ENCODE measurements at regions not wholly inside any gene's neighbourhood (a gene's known extent, or its start where the extent isn't known, plus 50 kb on each side); places are given as distances from the start of the nearest gene placed in this dataset.

DNA sequence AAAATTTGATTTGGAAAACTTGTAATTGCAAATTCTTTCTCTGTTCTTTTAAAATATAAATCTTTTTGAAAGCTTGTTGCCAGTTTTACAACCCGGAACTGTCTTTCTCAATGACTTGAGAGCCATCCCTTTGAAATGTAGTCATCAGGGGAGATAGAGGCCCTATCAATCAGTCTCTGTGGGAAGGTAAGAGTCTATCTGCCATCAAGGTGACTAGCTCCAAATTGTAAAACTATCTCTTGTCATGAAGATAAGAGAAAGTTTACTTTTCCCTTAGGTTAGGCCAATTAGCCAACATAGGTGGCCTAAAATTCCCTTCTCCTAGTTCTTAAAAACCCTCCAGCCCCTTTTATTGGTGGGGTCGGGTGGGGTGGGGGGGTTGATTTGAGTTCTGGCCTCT is 469.1 kb upstream of the IRAK1BP1 start:
- no peak for DNase-seq

DNA sequence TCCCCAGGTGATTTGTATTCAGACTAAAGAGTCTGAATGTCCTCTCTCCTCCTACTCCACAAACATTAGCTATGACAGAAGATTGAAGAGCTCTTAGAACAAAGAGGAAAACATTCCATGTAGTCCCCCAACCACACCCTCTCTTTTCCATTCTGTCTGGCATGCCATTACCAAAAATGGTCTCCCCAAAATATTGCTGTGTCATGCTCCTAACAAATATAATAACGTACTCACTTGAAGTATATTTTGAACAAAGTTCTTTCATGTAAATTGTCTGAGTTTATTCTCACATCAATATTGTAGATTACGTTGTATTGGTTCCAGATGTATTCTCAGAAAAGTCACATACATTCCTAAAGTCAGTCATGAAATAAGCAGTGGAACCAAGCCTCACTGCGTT is 467.3 kb upstream of the IRAK1BP1 start:
- DNase-seq, result no peak

DNA sequence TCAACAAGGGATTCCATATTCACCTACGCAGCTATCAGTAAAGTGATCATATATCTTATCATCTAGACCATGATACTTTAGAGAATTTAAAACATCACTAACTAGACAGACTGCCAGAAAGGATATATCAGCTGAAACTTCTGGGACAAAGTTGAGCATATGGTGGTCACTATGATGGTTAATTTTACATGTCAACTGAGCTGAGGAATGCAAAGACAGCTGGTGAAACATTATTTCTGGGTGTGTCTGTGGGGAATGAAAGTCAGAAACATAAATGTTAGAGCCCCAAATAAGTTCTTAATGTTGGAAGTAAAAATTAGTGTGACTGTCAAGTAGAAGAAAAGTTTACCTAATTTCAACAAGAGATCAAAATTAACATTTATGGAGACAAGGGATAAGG is 440.0 kb upstream of the IRAK1BP1 start:
- no peak for DNase-seq

DNA sequence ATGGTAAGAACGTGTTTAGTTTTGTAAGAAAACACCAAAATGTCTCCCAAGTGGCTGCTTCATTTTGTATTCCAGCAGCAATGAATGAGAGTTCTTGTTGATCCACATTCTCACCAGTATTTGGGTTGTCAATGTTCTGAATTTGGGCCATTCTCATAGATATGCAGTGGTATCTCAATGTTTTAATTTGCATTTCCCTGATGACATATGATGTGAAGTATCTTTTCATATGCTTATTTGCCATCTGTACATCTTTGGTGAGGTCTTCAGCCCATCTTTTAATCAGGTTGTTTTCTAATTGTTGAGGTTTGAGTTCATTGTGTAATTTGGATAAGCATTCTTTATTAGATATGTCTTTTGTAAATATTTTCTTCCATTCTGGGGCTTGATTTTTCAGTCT is 436.8 kb upstream of the IRAK1BP1 start:
- no peak for DNase-seq

DNA sequence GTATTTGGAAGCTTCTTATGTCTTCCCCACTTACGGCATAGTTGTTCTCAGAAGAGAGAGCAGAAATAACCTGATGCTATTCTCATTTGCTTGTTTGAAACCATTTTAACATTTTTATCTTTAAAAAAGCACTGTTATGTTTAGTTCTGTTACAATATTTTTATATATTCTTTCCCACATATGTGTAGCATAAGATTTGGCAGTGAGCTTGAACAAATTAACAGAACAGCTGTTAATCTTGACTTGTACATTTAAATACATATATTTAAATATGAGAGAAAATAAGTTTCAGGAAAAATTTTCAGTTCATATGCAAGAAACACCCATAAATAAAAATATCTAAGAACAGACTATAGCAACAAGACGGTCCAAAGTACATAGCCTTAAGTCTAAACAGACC is 431.7 kb upstream of the IRAK1BP1 start:
- DNase-seq, result no peak

DNA sequence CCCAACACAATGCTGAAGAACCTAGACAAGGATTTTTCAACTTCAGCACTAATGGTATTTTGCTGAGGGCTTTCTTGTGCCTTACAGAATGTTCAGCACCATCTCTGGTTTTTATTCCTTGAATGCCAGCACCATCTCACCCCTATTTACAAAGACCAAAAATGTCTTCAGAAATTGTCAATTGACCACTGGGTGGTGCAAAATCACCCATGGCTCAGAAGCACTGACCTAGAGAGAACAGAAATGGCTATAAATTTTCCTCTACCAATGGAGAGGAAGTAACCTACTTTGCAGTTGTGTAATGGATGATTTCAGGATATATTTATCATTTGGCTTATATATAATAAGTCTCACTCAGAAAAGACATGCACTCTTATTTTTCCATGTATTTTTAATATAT is 431.0 kb upstream of the IRAK1BP1 start:
- DNase-seq, result peak; percentile 23

DNA sequence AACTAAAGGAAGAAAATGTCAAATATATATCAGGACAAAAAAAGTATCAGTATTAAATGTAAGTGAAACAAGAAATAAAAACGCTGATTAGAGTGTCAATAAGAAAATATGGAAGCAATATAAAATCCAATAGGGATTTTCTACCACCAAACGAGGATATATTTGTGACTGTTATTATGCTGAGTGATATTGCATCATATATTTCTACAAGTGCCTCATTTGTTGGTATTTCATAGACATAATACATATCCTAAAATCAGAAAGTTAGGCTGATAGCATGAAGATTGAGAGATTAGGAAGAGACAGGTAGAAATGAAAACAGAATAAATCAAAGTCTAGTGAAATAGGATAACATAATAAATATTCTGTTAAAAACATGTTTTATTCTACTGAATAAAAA is 429.2 kb upstream of the IRAK1BP1 start:
- DNase-seq, result no peak

DNA sequence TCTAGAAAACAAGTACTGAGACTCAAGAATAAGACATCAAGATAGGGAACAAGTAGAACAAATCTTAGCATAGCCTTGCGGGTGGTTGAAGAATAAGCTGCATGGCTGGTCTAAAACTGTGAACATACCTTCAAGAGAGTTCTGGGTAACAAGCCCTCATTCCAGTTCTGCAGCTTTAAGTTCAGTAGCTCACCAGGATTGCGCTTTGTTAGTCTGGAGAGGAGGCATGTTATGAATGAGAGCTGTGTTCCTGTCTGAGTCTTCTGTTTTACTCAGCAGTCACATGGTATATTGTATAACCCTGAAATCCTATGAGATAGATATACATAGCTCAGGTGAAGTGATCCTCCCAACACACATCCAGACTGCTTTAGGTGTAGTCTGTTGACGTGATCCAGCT is 406.6 kb upstream of the IRAK1BP1 start:
- no peak for DNase-seq

DNA sequence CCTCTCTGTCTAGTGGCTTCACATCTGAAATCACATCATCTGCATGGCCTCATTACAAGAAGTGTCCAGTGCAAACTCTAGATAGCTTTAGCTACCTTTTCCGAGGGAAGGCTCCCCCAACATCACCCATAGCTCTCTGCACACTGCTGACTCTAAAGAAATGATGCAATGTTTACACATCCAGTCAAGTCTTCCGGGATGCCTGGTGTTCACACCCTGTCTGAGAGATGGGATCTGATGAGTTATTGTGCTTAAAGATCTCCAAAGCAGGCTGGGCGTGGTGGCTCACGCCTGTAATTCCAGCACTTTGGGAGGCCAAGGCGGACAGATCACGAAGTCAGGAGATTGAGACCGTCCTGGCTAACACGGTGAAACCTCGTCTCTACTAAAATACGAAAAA is 404.6 kb upstream of the IRAK1BP1 start:
- no peak for DNase-seq

DNA sequence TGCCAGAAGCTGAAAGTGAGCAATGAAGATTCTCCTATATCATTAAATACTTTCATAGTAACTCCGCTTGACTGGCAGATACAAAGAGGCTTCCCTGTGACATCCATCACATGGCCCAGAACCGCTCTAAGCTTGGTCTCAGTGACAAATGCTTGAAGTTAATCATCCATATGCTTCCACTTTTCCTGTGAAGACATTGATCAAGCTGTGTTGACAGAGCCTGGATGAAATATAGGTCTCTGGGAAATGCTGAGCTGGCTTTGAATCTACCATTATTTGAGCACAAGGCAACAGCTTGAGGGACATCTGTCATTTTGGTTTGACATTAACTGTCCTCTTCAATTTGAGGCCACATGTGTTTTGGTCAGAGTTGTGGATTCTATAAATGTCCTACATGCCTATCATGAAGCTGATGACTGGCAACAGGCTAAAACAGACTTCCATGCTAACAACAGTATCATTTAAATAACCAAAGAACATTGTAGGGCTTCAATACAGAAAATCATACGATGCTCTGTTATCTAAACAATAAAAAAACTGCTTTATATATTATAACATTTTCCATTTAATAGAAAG is 402.2 kb upstream of the IRAK1BP1 start:
- no peak for DNase-seq

DNA sequence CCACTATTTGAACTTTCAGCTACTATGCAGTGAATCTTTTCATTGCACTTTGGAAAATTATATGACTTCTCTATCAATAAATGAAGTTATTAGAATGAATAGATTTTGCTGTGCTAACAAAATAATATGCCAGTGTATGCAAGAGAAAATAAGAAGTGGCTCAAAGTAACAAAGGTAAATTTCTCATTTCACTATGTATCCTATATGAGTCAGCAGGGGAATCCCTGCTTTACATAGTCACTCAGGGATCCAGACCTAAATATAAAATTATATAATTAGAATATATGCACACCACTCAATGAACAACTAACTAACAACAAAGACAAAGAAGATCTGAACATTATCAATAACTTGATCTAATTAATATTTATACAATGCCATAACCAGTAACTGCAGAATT is 390.8 kb upstream of the IRAK1BP1 start:
- DNase-seq, result no peak

DNA sequence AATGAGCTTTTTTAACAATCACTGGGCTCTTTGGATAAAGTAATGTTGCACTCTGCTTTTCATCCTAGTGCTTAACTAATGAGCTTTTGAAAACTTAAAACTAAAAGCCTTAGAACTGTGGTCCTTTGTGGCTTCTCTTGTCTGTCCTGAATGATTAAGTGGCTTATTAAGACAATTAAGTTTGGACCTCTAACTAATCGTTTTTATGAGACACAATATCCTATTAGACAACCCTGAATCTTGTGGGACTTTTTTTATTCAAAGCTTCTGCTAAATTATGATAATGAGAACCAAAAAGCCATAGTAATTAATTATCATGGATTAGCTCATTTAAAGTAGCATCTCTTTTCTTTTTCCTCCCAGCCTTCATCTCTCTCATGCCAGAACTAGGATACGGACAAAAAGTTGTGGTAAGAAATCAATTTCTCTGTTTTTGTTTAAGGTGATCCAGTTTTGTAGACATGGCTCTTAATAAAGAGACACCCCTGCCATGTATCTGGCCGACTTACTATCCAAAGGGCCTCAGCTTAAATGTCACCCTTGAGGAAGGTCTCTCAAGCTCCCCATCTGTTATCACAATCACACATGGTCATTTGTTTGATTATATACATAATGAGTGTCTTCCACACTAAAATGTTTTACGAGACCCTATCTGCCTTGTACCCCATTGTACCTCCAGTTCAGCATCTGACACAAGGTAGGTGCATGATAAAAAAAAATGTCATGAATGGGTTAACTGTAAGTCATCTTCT is 384.4 kb upstream of the IRAK1BP1 start:
- DNase-seq, result no peak

DNA sequence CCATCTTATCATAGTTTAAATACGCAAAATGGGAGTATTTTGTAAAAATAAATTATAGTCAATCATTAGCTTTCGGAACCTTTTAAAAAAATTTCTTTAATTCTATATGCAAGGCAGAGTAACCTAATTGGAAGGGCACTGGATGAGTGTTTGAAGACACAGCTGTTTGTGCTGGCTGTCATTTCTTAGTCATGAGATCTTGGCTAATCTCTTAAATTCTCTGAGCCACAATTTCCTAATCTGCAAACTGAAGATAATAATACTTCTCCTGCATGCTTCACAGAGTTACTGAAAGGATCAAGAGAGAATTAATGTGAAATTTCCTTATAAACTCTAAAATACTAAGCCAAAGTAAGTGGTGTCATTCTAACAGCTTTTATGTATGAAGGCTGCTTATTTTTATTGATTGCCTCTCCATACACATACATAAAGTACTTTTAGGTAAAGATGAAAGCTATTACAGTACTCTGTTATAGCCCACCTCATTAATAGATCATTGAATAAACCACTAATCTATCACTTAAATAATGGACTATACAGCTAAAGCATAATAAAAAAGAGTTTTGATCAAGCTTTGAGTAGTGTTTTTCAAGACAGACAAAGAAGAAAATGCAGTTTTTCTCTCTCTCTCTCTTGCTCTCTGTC is 383.7 kb upstream of the IRAK1BP1 start:
- no peak for DNase-seq

DNA sequence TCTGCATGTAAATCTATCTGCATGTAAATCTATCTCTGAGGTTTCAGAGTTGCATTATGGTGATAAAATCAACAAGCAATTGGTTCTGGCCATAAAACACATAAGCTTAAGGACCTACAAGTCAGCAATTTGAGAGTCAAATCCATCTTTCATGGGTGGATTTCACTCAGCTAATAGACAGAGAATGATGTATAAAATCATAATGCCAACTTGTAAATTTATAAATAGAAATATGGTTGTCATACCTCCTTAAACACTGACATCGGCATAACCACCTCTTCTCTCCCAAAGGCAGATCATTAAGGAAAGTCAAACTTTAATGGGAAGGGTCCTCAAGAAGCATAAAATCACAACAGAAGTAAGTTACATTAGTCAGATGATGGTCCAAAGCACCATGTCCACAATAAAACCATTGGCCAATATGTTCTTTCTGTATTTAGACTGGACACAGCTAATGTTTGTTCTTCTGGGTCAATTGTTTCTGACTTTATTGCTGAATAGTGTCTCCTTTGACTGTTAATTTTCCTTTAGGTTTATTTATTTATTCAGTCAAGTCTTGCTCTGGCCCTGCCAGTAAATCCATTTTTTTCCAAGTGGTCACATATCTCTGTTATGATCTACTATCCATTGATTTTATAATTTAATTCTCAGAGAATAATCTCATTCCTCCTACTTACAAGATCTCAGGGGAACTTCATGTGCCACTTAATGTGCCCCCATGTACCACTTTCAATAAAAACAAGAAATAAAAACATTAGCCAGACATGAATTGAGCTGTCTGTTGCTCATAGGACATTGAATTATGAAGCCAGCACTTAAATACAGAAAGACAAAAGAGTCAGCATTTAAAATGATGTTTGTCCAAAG is 382.9 kb upstream of the IRAK1BP1 start:
- DNase-seq, result no peak

DNA sequence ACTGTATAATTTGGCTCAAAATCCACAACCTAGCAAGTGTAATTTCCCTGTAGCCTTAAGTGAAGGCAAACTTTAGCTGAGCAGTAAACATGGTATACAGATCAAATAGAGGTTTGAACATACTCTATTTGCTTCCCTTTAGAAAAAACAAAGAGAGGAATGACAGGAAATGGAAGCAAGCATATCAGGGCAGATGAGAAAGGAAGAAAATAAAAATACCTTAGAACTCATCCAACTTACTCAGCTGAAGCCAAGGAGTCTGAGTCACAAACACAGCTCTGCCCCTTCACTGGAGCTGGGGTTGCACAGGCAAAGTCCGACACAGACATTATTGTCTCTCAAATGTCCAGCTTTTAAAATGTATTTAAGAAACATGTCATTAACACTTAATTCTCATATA is 379.9 kb upstream of the IRAK1BP1 start:
- no peak for DNase-seq

DNA sequence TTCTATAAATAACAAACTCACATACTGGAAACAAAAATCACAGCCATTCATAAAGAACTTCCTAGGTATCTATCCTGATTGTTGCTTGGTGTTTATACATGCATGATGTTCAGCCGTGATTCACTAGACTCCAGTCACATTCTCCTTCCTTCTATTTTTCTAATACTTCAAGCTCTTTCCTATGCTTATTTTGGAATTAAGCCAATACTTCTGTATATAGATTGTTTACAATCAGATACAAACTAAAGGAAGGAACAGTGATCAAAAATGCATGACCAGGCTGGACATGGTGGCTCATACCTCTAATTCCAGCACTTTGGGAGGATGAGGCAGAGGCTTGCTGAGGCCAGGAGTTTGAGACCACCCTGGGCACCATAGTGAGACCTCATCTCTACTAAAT is 377.5 kb upstream of the IRAK1BP1 start:
- peak; percentile 1 for DNase-seq

DNA sequence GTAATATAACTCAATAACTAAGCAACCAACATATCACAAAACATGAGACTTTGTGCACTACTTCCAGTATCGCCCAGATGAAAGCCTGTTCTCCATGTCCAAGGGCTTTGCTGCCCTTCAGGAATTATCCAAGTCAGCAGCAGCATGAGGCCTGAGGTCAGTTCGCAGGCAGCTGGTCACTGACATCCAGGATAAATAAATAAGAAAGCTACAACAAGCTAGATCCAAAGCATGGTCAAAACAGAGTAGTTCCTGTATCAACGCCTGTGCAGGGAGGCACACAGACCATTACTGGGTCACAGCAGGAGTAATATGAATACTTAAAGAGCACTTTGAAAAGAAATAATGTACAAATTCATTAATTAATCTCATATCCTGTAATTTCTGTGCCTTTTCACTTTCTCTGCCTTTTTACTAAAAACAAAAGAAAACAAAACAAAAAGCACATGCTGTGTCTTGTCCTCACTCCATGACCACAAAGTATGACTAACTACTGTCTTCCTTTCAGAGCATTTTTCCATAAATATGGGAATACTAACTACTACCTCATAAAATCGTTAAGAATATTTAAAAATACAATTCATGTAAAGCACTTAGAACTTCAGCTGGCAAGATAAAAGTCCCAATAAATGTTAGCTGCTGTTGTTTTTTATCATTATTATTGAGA is 374.9 kb upstream of the IRAK1BP1 start:
- no peak for DNase-seq

DNA sequence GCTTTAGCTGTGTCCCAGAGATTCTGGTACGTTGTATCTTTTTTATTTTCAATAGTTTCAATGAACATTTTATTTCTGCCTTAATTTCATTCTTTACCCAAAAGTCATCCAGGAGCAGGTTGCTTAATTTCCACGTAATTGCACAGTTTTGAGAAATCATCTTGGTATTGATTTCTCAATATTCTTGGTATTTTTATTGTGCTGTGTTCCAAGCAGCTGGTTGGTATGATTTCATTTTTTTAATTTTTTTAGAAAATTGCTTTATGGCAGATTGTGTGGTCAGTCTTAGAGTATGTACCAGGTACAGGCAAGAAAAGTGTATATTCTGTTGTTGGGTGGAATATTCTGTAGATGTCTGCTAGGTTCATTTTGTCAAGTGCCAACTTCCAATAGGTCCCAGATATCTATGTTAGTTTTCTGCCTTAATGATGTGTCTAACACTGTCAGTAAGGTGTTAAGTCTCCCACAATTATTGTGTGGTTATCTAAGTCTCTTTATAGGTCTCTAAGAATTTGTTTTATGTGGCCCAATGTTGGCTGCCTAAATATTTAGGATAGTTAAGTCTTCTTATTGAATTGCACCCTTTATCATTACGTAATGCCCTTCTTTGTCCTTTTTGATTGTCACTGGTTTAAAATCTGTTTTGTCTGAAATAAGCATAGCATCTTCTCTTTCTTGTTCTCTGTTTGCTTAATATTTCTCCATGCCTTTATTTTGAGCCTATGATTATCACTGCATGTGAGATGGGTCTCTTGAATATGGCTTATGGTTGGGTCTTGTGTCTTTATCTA is 366.9 kb upstream of the IRAK1BP1 start:
- no peak for DNase-seq

DNA sequence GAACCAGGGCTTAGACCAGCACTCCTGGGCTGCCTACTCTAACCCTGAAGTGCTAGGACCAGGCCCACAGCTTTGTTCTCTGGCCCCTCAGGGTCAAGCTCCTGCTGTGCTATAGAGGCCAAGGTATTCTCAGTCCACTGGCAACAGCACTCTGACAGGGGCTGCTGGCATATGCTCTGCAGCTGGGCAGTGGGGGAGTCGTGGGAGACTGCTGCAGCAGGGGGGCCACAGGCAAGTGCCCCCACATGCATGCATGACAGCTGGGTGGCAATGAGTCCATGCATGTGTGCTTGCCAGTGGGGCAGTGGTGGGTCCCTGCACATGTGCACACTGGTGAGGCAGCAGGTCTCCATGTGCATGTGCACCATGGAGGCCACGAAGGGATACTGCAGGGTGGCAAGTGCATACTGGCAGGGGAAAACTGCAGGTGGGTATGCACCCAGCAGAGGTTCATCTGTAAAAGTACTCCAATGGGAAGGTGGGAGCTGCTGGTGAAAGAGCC is 364.9 kb upstream of the IRAK1BP1 start:
- DNase-seq, result no peak

DNA sequence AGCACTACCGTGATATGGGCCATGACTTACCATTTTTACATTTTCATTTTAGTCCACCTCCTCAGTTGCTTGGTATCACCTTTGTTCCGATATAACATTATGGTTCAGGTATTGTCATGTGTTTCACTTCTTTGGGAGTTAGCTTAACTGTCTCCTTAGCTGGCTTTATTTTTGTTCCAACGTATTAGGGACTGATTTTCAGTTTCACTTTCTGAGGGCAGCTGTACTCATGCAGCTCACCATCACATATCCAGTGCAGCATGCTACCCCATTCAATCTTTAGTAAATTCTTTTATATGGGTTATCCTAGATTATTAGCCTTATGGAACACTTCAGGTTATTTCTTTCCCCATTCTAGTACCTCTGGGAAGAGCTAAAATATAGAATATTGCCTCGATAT is 362.2 kb upstream of the IRAK1BP1 start:
- no peak for DNase-seq

DNA sequence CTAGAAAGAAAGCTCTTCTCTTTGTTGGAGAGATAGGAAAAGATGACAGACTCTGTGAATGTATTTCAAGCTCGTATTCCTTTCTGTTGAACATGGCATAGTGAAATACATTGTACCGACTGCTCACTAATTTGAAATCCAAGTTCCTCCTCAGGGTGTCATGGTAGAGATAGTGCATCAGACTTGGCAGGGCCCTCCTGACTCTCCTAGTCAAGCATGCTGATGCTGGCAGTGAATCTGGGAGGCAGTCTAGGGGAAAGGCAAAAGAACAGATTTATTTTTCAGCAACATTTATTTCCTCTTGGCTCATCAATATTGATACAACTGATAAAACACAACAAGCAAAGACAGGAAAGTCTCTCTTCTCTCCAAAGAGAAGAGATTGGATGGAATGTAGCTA is 356.3 kb upstream of the IRAK1BP1 start:
- no peak for DNase-seq

DNA sequence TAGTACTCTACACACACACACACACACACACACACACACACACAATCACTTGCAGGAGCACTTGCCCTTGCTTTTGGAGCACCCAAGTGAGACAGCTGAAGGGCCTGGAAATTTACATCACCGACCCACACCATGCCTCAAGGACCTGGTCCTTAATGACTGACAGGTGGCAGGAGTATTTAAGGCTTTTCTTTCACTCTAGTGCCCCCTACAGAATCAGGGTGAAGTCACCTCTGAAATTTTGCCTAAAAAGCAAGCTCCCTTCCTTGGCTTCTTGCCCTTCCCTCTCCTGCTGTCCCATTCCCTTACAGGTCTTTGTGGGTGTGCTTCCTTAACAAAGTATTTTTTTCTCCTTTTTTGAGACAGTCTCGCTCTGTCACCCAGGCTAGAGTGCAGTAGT is 353.5 kb upstream of the IRAK1BP1 start:
- DNase-seq, result no peak
